ENCODE measurements at regions not wholly inside any gene's neighbourhood (a gene's known extent, or its start where the extent isn't known, plus 50 kb on each side); places are given as distances from the start of the nearest gene placed in this dataset.

DNA sequence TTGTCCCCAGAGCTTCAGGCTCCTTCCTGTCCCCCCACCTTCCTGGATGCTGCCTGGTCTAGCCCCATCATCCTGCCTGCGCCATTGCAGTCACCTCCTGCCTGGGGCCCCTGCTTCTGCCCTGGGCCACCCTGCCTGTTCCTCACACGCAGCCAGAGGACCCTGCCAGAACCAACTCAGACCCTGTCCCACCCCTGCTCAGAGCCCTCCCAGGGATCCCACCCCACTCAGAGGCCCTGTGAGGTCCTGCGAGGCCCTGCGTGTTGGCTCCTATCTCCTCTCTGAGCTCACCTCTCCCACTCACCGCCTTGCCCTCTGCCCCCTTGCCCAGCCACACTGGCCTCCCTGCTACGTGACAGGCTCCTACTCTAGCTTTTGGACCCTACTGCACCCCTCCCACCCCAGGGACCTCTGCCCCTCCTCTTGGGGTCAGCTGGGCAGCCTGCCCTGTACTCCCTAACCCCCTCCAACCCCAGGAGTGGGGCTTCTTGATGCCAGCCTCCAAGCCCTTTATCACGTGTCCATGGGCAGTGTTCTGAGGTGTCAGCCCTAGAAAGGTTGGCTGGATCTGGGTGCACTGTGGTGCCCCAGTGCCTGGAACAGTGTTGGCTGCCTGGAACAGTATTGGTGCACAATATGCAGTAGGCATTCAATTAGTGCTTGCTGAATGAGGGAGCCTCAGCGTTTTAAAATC, 68.3 kb downstream of the CEBPB start:
- no peak for DNase-seq

DNA sequence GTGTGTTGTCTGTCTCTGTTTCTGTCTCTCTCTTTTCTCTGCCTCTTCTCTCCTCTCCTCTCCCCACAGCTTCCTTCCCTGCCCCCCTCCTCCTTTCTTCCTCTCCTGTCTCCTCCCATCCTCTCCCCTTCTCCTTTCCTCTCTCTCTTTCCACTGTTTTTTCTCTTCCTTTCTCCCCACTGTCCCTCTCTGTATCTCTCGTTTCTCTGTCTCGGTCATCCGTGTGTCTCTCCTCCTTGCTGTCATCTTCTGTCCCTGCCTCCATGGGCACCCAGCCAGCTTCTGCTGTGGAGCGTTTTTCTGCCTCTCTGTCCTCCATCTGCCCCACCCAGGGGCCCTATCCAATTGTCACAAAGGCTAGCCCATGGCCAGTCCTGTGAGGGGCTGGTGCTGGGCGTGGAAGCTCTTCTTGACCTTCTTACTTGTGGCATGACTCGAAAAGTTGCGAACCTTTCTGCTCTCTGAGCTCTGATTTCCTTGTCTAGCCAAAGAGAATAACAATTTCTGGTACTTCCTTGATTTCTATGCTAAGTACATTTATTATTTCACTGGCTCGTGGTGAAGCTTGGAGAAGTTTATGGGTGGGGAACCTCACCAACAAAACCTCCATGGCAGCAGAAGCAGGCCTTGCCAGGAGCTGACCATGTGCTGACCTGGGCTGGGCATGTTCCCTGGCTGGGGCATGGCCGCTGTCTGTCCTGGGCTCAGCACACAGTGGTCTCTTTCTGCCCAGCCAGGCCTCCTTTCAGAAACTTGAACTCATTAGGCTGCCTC, 69.3 kb downstream of the CEBPB start:
- no peak for DNase-seq

DNA sequence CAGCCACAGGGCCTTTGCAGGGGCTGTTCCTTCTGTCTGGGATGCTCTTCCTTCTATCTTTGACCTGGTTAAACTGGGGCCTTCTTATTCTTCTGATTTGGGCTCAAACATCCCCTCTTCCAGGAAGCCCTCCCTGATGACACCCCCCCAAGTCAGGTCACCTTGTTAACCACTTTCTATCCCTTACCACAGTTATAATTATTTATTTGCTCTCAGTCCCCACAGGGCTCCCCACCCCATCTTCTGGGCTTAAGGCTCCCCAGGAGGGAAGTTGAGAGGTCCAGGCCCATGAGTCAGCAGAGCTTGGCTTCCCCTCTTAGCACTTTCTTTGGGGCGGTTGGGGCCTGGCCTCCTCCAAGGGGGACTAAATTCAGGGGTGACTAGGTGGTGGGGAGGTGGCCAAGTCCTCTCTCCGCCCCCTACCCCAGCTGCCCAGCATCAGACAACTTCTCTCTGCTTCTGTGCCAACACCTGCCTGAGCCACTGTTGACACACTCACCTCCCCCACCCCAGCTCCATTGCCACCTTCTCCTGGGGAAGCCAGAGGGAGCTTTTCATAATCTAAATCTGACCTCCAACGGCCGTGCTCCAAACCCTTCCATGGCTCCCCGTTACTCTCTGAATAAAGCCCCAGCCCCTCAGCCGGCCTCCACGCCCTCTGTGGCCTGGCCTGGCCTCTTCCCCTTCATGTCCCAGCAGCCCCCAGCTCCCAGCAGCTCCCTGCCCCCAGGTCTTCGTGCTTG, 70.0 kb downstream of the CEBPB start:
- DNase-seq = no peak

DNA sequence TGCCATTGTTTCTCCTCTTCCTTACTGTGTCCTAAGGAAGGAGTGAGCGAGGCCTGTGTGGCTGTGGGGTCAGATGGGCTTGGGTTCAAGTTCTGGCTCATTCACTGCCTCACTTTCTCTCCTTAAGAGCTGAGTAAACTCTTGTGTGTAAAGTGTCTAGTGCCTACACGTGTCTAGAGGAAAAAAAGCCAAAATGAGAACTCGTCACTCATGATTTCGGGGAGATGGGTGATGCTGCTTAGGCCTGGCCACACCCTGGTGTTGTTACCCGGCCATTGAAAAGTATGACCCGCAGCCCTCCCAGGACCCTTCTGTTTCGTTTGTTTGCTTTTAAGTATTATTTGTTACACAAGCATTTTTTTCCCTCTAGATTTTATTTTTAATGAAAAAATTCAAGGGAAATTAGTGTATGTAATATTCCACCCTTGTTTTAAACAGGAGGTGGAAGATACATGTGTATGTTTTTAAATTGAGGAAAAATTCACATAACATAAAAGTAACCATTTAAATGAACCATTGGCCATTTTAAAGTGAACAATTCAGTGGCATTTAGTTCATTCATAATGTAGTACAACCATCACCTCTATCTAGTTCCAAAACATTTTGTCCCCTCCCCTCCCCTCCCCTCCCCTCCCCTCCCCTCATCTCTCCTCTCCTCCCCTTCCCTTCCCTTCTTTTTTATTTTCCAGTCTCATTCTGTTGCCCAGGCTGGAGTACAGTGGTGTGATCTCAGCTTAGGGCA, 71.0 kb downstream of the CEBPB start:
- no peak for DNase-seq

DNA sequence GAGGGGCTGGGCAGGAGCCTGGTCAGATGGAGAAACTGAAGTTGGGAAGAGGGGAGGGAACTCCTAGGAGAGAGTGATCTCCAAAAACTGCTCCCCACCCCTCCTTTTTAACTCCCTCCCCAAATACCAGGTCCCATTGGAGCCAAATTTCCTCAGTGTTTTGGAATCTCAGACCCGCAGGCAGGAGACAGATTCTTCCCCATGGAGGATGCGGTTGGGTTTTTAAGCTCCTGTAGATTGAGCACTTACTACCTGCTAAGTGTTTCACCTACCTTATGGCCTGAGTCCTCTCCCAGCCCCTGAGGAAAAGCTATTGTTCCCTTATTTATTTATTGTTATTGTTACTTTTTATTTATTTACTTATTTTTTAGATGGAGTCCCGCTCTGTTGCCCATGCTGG, 73.2 kb downstream of the CEBPB start:
- no peak for DNase-seq

DNA sequence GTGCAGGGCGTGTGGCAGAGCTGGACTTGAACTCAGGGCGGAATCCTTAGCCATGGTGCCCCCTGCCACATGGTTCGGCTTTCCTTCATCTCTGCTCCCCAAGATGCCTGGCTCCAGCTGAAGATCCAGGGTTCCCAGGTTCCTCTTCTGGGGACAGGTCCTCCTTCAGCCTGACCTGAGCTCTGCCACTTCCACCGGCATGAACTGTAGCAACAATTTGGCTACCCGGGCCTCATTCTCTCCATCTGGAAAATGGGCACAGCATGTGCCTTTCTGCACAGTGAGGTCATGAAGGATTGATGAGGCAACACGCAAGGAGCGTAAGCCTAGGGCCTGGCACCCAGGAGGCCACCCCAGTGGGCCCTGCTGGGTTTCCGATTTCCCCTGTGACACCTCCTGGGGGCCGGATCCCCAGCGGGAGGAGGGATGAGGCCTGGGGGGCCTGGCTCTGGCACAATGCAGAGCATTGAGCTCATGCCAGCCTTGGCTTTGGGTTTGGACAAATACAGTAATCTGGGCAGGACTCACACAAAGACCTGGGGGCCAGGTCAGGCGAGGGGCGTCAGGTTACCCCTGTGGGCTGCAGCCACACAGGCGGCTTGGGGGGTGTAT, 74.0 kb downstream of the CEBPB start:
- DNase-seq = no peak

DNA sequence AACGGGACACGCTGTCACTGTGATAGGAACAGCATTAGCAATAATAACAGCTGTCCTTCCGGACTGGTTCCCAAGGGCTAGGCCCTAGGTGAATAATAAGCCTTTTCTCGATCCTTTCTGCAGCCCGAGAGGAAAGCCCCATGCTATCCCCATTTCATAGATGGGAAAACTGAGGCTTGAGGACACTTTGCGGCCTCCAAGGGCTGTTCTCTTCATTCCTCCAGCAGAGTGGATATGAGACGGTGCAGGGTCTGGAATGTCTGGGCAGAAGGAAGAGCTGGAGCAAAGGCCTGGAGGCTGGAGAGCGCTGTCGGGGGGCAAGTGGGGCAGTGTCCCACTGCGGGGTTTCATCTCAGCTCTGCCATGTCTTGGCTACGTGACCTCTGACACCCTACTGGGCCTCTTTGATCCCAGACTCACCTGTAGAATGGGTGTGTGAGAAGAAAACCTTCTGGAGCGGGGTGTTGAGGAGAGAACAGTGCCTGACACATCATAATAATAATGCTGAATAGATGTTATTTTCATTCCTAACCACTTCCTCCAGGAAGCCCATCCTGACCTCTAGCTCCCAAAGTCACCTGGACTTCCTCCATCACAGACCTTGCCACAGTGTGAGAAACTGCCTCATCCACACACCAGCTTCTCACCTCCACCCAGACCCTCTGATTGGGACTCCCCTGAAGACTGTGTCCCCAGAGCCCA, 74.8 kb downstream of the CEBPB start:
- DNase-seq = no peak

DNA sequence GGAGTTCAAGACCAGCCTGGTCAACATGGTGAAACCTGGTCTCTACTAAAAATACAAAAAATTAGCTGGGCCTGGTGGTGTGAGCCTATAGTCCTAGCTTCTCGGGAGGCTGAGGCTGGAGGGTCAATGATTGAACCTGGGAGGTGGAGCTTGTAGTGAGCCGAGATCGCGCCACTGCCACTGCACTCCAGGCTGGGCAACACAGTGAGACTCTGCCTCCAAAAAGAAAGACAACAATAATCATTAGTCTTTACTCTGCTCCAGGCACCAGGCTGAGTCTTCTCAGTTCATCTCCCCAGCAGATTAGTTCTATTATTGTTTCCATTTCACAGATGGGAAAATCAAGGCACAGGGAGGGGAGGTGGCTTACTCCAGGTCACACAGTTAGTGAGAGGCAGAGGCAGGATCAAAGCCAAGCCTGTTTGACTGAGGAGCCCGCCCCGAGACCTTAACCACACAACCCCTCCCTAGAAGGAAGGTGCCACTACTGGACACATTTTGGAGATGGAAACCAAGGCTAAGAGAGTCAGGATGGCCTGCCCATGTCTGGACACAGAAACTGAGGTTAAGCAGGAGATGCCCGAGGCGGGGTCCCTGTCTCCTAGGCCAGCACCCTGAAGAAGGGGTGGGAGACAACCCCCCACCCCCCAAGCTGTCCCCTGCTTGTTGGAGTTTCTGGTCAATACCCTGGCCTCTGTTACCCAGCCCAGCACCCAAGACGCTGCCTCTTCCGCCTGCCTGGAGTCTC, 75.8 kb downstream of the CEBPB start:
- DNase-seq = no peak

DNA sequence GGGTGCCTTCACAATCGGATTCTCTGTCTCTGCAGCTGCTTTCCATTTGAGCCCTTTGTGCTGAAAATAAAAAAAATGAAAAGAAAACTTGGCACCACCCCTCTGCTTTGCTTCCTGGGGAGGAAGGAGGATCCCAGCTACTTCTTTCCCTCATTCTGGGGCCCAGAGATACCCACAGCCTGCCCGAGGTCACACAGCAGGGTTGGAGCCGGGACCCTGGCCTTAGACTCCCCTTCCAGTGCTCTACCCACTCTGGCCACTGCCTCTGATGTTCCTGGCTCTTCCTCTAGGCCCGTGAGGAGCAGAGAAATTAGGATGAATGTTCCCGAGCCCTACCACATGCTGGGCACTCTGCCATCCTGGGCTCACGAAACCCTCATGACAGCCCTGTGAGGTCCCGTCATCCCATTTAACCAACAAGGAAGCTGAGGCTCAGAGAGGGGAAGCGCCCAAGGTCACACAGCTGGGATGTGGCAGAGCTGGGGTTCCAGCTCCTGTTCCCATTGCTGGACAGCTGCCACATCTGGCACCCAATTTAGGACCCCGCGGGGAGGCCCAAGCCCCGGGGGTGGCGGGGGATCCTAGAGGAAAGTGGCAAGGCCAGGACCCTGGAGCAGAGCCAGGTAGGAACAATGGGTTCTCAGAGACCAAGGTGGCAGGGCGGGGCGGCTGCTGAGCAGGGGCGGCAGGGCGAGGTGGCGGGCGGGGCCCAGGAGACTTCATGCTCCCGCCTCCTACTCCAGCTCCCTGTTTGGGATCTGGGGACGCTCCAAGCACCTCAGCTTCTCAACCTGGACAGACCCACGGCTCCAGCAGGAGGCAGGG, 76.6 kb downstream of the CEBPB start:
- DNase-seq = no peak

DNA sequence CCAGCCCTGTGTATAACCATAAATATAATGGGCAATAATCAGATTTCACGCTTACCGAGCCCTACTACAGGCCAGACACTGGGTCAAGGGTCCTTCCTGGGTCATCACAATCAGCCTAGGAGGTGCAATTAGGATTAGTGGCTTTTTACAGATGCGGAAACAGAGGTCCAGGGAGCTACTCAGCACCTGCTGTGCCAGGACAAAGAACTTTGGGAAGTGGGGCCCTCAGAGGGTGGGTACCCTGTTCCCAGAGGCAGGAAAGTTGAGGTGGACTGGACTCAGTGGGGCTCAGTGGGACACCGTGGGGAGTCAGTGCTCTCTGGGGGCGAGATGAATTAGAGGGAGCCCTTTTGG, 77.2 kb downstream of the CEBPB start:
- DNase-seq = no peak

DNA sequence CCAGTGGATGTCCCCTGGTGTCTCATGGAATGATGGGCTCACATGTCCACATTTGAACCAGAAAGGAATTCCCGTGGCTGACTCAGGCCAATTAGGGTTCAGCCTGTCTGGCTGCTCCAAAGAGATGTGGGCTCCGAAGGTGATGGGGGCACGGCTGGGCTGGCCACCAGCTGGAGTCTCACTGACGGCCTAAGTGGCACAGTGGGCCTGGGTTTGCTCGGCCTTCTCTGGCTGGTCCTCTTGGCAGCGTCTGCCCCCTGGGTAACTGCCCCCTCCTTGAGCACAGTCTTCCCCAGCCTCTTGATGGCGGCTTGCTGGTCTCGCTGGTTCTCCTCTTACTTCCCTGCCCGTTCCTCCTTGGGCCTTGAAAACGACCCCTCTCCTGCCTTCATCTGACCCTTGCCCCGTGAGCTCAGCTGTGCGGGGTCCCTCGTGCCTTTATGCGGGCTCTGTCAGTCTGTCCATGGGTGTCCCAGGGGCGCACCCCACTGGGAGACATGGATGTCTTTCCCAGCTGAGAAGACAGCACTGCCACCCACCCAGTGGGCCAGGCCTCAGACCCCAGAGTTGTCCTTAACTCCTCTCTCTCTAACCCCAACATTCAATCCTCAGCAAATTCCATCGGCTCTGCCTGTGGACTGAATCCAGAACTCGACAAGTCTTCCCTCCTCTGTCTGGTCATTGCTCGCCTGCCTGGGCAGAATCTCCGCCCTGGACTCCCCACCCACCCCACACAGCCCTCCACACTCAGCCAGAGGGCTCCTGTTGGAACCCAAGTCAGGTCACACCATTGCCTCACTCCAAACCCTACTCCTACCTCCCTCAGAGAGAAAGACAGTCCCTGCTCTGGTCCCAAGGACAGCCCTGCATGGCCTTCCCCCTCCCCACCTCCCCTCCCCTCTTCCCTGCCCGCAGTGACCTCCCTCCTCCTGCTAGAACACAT, 78.7 kb downstream of the CEBPB start:
- DNase-seq = no peak

DNA sequence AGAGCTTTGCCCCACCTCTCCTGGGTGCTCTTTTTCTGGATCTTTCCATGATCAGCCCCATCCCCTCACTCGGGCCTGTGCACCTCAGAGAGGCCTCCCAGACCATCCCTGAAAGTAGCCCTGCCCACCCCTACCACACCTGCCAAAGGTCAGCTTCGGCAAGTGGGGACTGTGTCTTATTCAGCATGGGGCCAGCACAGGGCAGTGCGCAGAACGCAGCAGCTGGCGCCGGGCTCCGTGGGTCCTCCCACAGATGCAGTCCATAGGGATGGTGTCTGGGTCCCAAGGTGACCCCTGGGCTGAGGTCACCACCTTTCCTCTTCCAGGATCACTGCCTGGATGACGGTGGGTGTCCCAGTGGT, 79.4 kb downstream of the CEBPB start:
- no peak for DNase-seq

DNA sequence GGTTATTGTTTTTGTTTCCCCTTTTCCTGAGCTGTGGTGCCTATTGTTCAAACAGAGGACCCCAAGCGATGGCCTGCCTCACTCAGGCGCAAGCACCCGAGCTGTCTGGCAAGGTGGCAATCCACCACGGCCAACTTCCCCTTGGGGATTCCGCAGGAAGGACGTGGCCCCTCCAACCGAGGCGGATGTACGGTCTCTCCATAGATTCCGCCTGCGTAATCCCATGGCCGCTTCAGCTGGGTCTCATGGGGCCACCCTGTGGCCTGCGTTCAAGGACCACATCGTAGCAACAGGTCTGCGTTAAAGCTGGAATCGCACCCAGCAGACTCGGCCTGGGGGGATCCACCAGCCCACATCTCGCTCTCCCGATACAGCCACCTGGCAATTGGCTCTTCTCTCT, 79.9 kb downstream of the CEBPB start:
- peak; percentile 32 to 59 for DNase-seq

DNA sequence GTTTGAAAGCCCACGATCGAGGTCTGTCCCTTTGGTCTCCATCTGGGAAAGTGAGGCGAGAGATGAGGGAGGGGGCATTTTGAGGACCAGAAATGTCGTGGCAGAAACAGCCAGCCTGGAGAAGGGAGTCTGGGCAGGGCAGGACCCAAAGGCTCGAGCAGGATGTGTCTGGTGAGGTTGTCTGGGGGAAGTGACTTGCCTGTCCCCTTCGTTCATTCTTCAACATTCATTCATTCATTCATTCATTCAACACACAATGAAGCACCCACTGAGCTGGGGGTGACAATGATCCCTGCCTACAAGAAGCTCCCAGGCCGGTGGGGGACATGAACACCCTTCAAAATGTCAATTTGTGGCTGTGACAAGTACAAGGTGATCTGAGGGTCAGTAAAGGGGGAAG, 80.5 kb downstream of the CEBPB start:
- no peak for DNase-seq

DNA sequence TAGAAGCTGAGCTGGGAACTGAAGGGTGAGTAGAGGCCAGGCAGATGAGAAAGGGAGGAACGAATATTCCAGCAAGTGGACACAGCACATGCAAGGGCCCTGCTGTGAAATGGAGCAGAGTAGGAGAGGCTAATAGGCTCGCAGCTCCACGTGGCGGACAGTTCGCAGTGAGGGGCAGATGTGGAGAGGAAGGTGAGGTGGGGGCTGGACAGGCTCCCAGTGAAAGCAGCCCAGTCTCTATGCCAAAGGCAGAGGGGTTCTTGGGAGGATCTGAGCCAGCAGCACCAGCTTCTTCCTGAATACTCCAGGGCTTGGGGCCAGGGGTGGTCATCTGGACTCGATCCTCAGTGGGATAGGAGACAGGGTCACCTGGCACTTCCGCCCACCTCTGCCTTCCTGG, 81.0 kb downstream of the CEBPB start:
- no peak for DNase-seq

DNA sequence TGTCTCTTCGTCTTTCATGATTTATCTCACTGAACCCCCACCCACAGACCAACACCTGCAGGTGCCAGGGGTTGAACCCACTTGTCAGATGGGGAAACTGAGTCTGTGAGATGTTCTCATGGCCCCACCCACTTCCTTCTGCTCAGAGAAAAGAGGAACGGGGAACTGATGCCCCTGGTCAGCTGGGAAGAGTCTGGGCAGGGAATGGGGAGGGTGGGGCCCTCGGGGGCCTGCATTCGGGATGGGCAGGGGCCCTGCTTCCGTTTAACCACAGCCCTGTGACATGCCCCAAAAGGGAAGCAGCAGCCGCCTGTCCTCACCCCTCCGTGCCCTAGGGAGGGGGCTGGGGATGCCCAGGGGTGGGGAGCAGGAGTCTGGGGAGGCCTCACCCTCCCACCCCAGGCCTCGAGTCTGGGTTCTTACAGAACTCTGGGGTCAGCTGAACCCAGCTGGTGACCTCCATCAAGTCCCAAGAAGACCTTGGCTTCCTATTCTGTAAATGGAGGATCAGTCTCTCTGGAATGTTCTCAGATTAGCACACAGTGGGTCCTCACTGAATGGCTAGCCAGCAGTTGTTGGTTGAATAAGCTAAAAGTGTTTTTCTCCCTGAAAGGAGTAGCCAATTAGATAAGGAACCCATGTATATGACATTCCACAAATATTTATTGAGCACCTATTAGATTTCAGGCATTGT, 81.5 kb downstream of the CEBPB start:
- DNase-seq = no peak

DNA sequence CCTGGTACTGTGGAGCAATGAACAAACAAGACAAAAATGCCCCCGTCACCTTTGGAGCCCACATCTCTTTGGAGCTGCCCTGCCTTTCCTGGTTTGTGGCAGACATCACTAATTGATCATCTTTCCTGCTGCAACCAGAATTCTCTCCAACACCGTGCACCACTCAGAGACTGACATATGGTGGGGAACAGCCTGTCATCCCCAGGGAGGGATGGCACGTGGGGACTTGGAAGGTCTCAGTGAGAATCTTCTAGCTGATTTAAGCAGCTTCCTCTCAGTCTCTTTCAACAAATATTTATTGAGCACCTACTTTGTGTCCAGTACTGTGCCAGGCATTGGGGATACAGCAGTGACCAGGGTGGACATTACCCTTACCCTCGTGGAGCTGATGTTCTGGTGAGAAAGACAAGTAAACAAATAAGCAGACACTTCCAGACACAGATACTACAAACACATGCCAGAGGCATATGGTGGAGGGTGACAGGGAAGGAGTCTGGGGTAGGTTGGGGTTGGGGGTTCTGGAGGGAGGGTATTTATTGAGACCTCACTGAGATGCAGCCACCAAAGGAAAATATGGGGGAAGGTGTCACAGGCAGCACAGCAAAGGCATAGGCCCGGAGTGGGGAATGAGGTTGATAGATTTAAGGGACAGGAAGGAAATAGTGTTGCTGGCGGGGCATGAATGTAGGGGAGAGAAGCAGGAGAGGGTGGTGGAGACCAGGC, 82.3 kb downstream of the CEBPB start:
- DNase-seq = peak; percentile 23 to 34
